T-cell (primary cell): ENCODE measurements at regions not wholly inside any gene's neighbourhood (a gene's known extent, or its start where the extent isn't known, plus 50 kb on each side); places are given as distances from the start of the nearest gene placed in this dataset.

ENCODE experiments used
- ATAC-seq, 4 experiments: fragments of 200-7000 bp in 3 of 4; fragments of 150-1000 bp in 1 of 4; cut with Tn5 transposase; replicated peaks in 1 of 4; 1 replicate in 3 of 4; 2 replicates in 1 of 4; pipeline ENCODE4 v1.10.0; 2021; ENCODE audit warnings: moderate library complexity in 3 of 4, mild to moderate bottlenecking in 2 of 4, moderate number of reproducible peaks in 1 of 4
- CTCF ChIA-PET, 2 donors: fragments of 300-600 bp; sonication (Branson Sonifier 250); formaldehyde crosslinking; loops; one replicate each; lab custom pipeline; 2022; ENCODE audit warnings: antibody characterized with exemption in 2 of 2; lab: Charles Lee
- POLR2A ChIA-PET, 2 donors: fragments of 300-600 bp; sonication (Branson Sonifier 250); formaldehyde crosslinking; loops; one replicate each; lab custom pipeline; 2022; ENCODE audit warnings: antibody characterized with exemption in 2 of 2; lab: Charles Lee
- DNase-seq, 35 experiments: peaks; one replicate each; pipeline versions ENCODE4 v3.0.0 to v3.0.0-alpha.2; 2013 to 2023
- H3K27ac ChIP-seq: one replicate; pipeline ENCODE4 v1.5.1; 2013; ENCODE audit warnings: low read length
- H3K27me3 ChIP-seq, 2 experiments: replicated peaks in 1 of 2; 1 replicate in 1 of 2; 2 replicates in 1 of 2; pipeline versions ENCODE4 v1.6.1 to v1.7.0; 2013; ENCODE audit warnings: low read length in 1 of 2, mixed read lengths in 1 of 2; ENCODE audit not compliant: control insufficient read depth in 2 of 2, insufficient read depth in 2 of 2; ENCODE audit errors: extremely low read depth in 1 of 2
- H3K36me3 ChIP-seq, 2 donors: 1 replicate in 1 of 2; 2 replicates in 1 of 2; pipeline versions ENCODE4 v1.6.1 to v1.7.0; 2013; ENCODE audit warnings: low read length in 1 of 2; ENCODE audit not compliant: control insufficient read depth in 2 of 2, insufficient read depth in 1 of 2; ENCODE audit errors: extremely low read depth in 1 of 2
- H3K4me1 ChIP-seq, 2 experiments: 1 replicate in 1 of 2; 2 replicates in 1 of 2; pipeline versions ENCODE4 v1.6.1 to v1.7.0; 2013; ENCODE audit warnings: low read length in 2 of 2, mixed read lengths in 1 of 2; ENCODE audit not compliant: insufficient read depth in 2 of 2, control insufficient read depth in 1 of 2; ENCODE audit errors: extremely low read depth in 1 of 2
- H3K4me3 ChIP-seq, 2 donors: 1 replicate in 1 of 2; 2 replicates in 1 of 2; pipeline versions ENCODE4 v1.5.1 to v1.7.0; 2013; ENCODE audit warnings: mild to moderate bottlenecking in 2 of 2, low read length in 1 of 2, moderate library complexity in 1 of 2; ENCODE audit not compliant: control insufficient read depth in 1 of 2; ENCODE audit errors: extremely low read depth in 1 of 2
- H3K9me3 ChIP-seq: 2 replicates; pipeline ENCODE4 v1.7.0; 2013
- H3K27ac Mint-ChIP-seq, 2 donors: one replicate each; pipeline ENCODE4 v1.8.0; 2020 to 2021; ENCODE audit warnings: mild to moderate bottlenecking in 2 of 2, mixed read lengths in 2 of 2
- H3K27me3 Mint-ChIP-seq, 2 donors: one replicate each; pipeline ENCODE4 v1.8.0; 2021 to 2022; ENCODE audit warnings: mixed read lengths in 2 of 2
- H3K36me3 Mint-ChIP-seq: one replicate; pipeline ENCODE4 v1.8.0; 2021; ENCODE audit warnings: mixed read lengths
- H3K4me1 Mint-ChIP-seq, 3 donors: one replicate each; pipeline ENCODE4 v1.8.0; 2020 to 2022; ENCODE audit warnings: mixed read lengths in 3 of 3, mild to moderate bottlenecking in 1 of 3
- H3K4me3 Mint-ChIP-seq, 3 donors: one replicate each; pipeline ENCODE4 v1.8.0; 2020 to 2022; ENCODE audit warnings: mild to moderate bottlenecking in 3 of 3, mixed read lengths in 3 of 3, moderate library complexity in 3 of 3
- H3K9me3 Mint-ChIP-seq, 3 donors: one replicate each; pipeline ENCODE4 v1.8.0; 2020 to 2022; ENCODE audit warnings: mixed read lengths in 3 of 3
- WGBS: methylation state at CpG from one replicate; pipeline ENCODE4 v1.1.5; 2013; ENCODE audit warnings: missing lambda C conversion rate; ENCODE audit not compliant: insufficient coverage; 5-methylcytosine and 5-hydroxymethylcytosine counted together

GRCh38 chr12:125645724-125646123 lies 580.5 kb downstream of the AACS start:
- DNase-seq (no peak), ATAC-seq (no peak)
- Histone ChIP-seq H3K4me1 (no peaks in the 10 kb centered on the region), H3K27ac (no peak overlapping the region), H3K27me3 (no peaks in the 10 kb centered on the region), H3K36me3 (no peaks in the 10 kb centered on the region), H3K4me3 (no peak overlapping the region), H3K9me3 (no peaks in the 10 kb centered on the region)
- H3K36me3 Mint-ChIP-seq = no peaks in the 10 kb centered on the region
- no peaks in the 10 kb centered on the region for H3K4me1 Mint-ChIP-seq
- H3K4me3 Mint-ChIP-seq = no peak overlapping the region
- WGBS = 68% methylated on average over 5 of the region's 5 CpGs
- CTCF ChIA-PET = no interaction called here
- H3K27me3 Mint-ChIP-seq = no peaks in the 10 kb centered on the region
- peaks cover 0 to 6% (median 4%) of the 10 kb centered on the region in 3 donors for H3K9me3 Mint-ChIP-seq
- POLR2A ChIA-PET = no interaction called here
- no peak overlapping the region for H3K27ac Mint-ChIP-seq

GRCh38 chr12:125650587-125650986 lies 585.4 kb downstream of the AACS start:
- DNase-seq (no peak), ATAC-seq (no peak)
- Mint-ChIP-seq H3K36me3 (no peaks in the 10 kb centered on the region), H3K27ac (no peak overlapping the region), H3K9me3 (peaks cover 0 to 14% (median 2%) of the 10 kb centered on the region in 3 donors), H3K4me1 (no peaks in the 10 kb centered on the region), H3K4me3 (no peak overlapping the region), H3K27me3 (no peaks in the 10 kb centered on the region)
- Histone ChIP-seq H3K36me3 (no peaks in the 10 kb centered on the region), H3K4me1 (no peaks in the 10 kb centered on the region), H3K27me3 (no peaks in the 10 kb centered on the region), H3K9me3 (no peaks in the 10 kb centered on the region), H3K27ac (no peak overlapping the region), H3K4me3 (no peak overlapping the region)
- ChIA-PET POLR2A (no interaction called here), CTCF (no interaction called here)
- 85% methylated on average over 19 of the region's 19 CpGs for WGBS

- DNase-seq (no peak), ATAC-seq (no peak)
- Histone ChIP-seq H3K4me3 (no peak overlapping the region), H3K36me3 (no peaks in the 10 kb centered on the region), H3K27ac (no peak overlapping the region), H3K9me3 (no peaks in the 10 kb centered on the region), H3K4me1 (no peaks in the 10 kb centered on the region), H3K27me3 (no peaks in the 10 kb centered on the region)
- Mint-ChIP-seq H3K36me3 (no peaks in the 10 kb centered on the region), H3K4me3 (no peak overlapping the region), H3K27ac (no peak overlapping the region), H3K4me1 (no peaks in the 10 kb centered on the region), H3K27me3 (no peaks in the 10 kb centered on the region), H3K9me3 (peaks cover 0 to 14% (median 2%) of the 10 kb centered on the region in 3 donors)
- ChIA-PET POLR2A (no interaction called here), CTCF (no interaction called here)
- 90% methylated on average over 3 of the region's 4 CpGs for WGBS
Observed at GRCh38 chr12:125651625-125652024, 586.4 kb downstream of the AACS start.

GRCh38 chr12:125652681-125653080 lies 587.4 kb downstream of the AACS start:
- CTCF ChIA-PET = no interaction called here
- Mint-ChIP-seq H3K27me3 (no peaks in the 10 kb centered on the region), H3K4me3 (no peak overlapping the region), H3K4me1 (no peaks in the 10 kb centered on the region), H3K36me3 (no peaks in the 10 kb centered on the region), H3K27ac (no peak overlapping the region), H3K9me3 (peaks cover 0 to 14% (median 2%) of the 10 kb centered on the region in 3 donors)
- H3K4me1 ChIP-seq = no peaks in the 10 kb centered on the region
- POLR2A ChIA-PET = no interaction called here
- no peak overlapping the region for H3K4me3 ChIP-seq
- H3K27me3 ChIP-seq = no peaks in the 10 kb centered on the region
- no peaks in the 10 kb centered on the region for H3K36me3 ChIP-seq
- no peak overlapping the region for H3K27ac ChIP-seq
- no peaks in the 10 kb centered on the region for H3K9me3 ChIP-seq
- no peak for ATAC-seq
- DNase-seq = no peak
- WGBS = 11% methylated on average over 3 of the region's 6 CpGs

GRCh38 chr12:125657681-125658080 lies 592.4 kb downstream of the AACS start:
- no peaks in the 10 kb centered on the region for H3K4me1 ChIP-seq
- Mint-ChIP-seq H3K4me3 (no peak overlapping the region), H3K27ac (no peak overlapping the region), H3K36me3 (no peaks in the 10 kb centered on the region), H3K27me3 (no peaks in the 10 kb centered on the region), H3K4me1 (no peaks in the 10 kb centered on the region), H3K9me3 (peaks cover 0 to 8% (median 0%) of the 10 kb centered on the region in 3 donors)
- 90% methylated on average over 3 of the region's 3 CpGs for WGBS
- ATAC-seq (no peak), DNase-seq (no peak)
- H3K9me3 ChIP-seq = no peaks in the 10 kb centered on the region
- CTCF ChIA-PET = no interaction called here
- H3K27ac ChIP-seq = no peak overlapping the region
- POLR2A ChIA-PET = no interaction called here
- H3K36me3 ChIP-seq = no peaks in the 10 kb centered on the region
- no peaks in the 10 kb centered on the region for H3K27me3 ChIP-seq
- no peak overlapping the region for H3K4me3 ChIP-seq

GRCh38 chr12:125674554-125675338 lies 609.5 kb downstream of the AACS start:
- H3K4me1 Mint-ChIP-seq = no peaks in the 10 kb centered on the region
- no peaks in the 10 kb centered on the region for H3K27me3 ChIP-seq
- no peak for ATAC-seq
- 71% methylated on average over 5 of the region's 11 CpGs for WGBS
- CTCF ChIA-PET = no interaction called here
- peaks cover 0 to 2% (median 2%) of the 10 kb centered on the region in 3 donors for H3K9me3 Mint-ChIP-seq
- H3K4me3 Mint-ChIP-seq = no peak overlapping the region
- no peak overlapping the region for H3K4me3 ChIP-seq
- no peaks in the 10 kb centered on the region for H3K9me3 ChIP-seq
- H3K27ac ChIP-seq = no peak overlapping the region
- POLR2A ChIA-PET = no interaction called here
- H3K4me1 ChIP-seq = no peaks in the 10 kb centered on the region
- no peaks in the 10 kb centered on the region for H3K36me3 ChIP-seq
- no peaks in the 10 kb centered on the region for H3K27me3 Mint-ChIP-seq
- H3K36me3 Mint-ChIP-seq = no peaks in the 10 kb centered on the region
- no peak overlapping the region for H3K27ac Mint-ChIP-seq
- DNase-seq = no peak
